ENCODE measurements at regions not wholly inside any gene's neighbourhood (a gene's known extent, or its start where the extent isn't known, plus 50 kb on each side); places are given as distances from the start of the nearest gene placed in this dataset.

DNA sequence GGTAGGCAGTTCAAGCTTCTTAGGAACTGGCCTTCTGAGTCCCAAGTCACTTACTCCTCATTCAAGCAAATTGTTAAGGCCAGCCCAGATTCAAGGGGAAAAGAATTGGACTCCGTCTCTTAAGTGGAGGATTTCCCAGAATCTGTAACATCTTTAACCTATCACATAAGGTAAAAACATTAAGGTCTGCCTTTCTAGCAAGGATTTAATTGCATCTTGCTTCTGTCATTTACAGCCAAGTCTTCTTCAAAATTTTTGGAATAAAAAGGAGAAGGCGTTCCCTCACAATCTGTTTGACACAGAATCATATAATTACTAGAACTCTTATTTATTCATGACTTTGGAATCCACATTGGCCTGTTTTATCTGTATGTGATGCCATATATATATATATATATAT lies 56.5 kb upstream of the ADORA2B start (continued):
- no peak for TF ChIP-seq SATB2 (CRISPR knock-in tag; IDR thresholded peaks at IDR 0.05)
- TF ChIP-seq ZNF24 (IDR thresholded peaks at IDR 0.05): no peak
- no peak for TF ChIP-seq KDM6A (CRISPR knock-in tag; IDR thresholded peaks at IDR 0.05; ENCODE audit: low read depth)
- no peak for TF ChIP-seq TCF7L2 (IDR thresholded peaks at IDR 0.05; ENCODE audit: low read depth, low read length)
- TF ChIP-seq MAX (IDR thresholded peaks at IDR 0.05): no peak
- no peak for TF ChIP-seq PATZ1 (CRISPR knock-in tag; IDR thresholded peaks at IDR 0.05)

- ChIA-PET POLR2A (no interaction called here), CTCF (ENCODE audit: low intra/inter-chr PET ratio, low total read pairs) (no interaction called here)
- in situ Hi-C loops (cut with HindIII; ENCODE audit: extremely low pct_ligation_motif_present, low pct_unique_long_range_greater_than_20kb): no loop called here
- intact Hi-C loops (cut with micrococcal nuclease; ENCODE audit: unreplicated experiment): no loop called here
- H2AFZ ChIP-seq (ENCODE audit: low read length): no peak overlapping the region
- H3K4me1 ChIP-seq (ENCODE audit: insufficient read depth, low read length): peaks cover 26% of the 10 kb centered on the region
- no peaks in the 10 kb centered on the region for H3K36me3 ChIP-seq (replicated peaks in 1 of 2; ENCODE audit: control insufficient read depth in 1 of 2, insufficient read depth in 2 of 2, low read length in 2 of 2)
- no TSS peak for BruUV-seq (replicated peaks)
- H3K4me3 ChIP-seq (replicated peaks in 1 of 3; ENCODE audit: insufficient read depth in 1 of 3, low read depth in 2 of 3, low read length in 3 of 3): no peak overlapping the region
- H3K9me3 ChIP-seq (ENCODE audit: low read length): no peaks in the 10 kb centered on the region
- DNase-seq (ENCODE audit: low spot score) (no peak), ATAC-seq (no peak), FAIRE-seq (no peak)
- no peaks in the 10 kb centered on the region for H3K79me2 ChIP-seq (ENCODE audit: insufficient read depth, low read length)
- WGBS (ENCODE audit: low lambda C conversion rate): 66% methylated on average over 3 of the region's 3 CpGs
- no peaks in the 10 kb centered on the region; a peak in 1 of 5 replicates for H3K27me3 ChIP-seq (ENCODE audit: control insufficient read depth in 1 of 2, insufficient read depth in 2 of 2, low read length in 2 of 2)
- H3K9ac ChIP-seq (ENCODE audit: insufficient read depth, low read depth, low read length): no peak overlapping the region
- H3K4me2 ChIP-seq (ENCODE audit: low read depth, low read length): no peak overlapping the region
- TF ChIP-seq SNAI1 (CRISPR knock-in tag; IDR thresholded peaks at IDR 0.05; ENCODE audit: borderline replicate concordance) (no peak), THAP9 (CRISPR knock-in tag; IDR thresholded peaks at IDR 0.05; ENCODE audit: borderline replicate concordance) (no peak), ZNF383 (CRISPR knock-in tag; IDR thresholded peaks at IDR 0.05; ENCODE audit: borderline replicate concordance) (no peak), CENPX (CRISPR knock-in tag; IDR thresholded peaks at IDR 0.05) (no peak), KDM1A (CRISPR knock-in tag; IDR thresholded peaks at IDR 0.05) (no peak), HCFC1 (IDR thresholded peaks at IDR 0.05; ENCODE audit: low read depth, low read length) (no peak), HNF1A (IDR thresholded peaks at IDR 0.05; ENCODE audit: low read depth) (no peak), HNF1A (CRISPR knock-in tag; IDR thresholded peaks at IDR 0.05; ENCODE audit: borderline replicate concordance) (no peak), ZNF382 (CRISPR knock-in tag; IDR thresholded peaks at IDR 0.05; ENCODE audit: borderline replicate concordance) (no peak)
- H3K27ac ChIP-seq (ENCODE audit: extremely low read length, insufficient read depth, low read length): no peak overlapping the region
- no peaks in the 10 kb centered on the region for H4K20me1 ChIP-seq (ENCODE audit: insufficient read depth, low read length)
These were observed 54.5 kb upstream of the ADORA2B start for GRCh38 chr17:15890279-15890892.
